GM21619 (cell line): ENCODE measurements at regions not wholly inside any gene's neighbourhood (a gene's known extent, or its start where the extent isn't known, plus 50 kb on each side); places are given as distances from the start of the nearest gene placed in this dataset.

Experiments
- ATAC-seq: cut with Tn5 transposase; IDR thresholded peaks from one replicate; pipeline ENCODE4 v1.9.1; 2021; ENCODE audit not compliant: unreplicated experiment

DNA sequence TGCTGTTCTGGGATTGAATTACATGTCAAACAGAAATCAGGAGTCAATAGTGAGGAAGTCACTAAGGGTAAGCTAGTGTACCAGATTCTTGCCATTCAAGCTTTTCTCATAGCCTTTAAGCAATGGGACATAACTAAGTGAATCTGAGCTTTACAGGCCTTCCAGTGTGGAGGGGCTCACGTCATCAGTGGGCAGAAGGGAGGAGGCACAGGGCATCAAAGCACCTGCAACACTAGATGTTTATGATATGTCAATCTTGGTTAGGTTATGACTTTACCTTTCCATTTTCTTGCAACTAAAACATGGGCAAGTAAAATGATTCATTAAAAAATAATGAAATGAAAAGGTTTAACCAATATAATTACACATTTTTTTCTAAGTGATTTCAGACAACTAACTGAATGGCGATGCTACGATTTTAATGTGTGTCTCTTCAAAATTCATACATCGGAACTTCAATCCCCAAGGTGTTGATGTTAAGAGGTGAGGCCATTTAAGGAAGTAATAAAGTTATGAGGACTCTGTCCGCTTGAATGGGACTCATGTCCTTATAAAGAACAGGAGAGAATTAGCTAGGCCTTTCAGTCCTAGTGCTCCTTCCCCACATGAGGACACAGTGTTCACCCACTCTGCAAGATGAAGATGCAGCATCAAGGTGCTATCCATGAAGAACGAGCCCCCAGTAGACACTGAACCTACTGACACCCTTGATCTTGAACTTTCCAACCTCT lies 1169.2 kb upstream of the NXPH2 start:
- ATAC-seq, result no peak

DNA sequence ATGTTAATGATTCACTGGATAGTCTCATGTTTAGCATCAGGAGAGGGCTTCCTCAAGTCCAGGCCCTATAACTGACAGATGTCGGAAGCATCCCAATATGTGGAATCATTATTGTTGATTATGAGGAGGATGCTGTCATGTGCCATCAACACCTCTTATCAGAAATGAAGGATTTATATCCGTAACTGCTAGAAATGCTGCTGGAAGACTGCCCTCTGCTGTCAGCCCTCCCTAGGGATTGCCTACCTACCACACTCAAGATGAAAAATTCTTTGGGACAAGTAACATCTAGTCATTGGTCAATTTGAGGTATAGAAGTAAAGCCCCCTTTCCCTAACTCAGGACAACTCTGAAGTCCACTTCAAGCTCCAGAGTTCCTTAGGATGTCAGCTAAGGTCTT lies 1166.5 kb upstream of the NXPH2 start:
- no peak for ATAC-seq

DNA sequence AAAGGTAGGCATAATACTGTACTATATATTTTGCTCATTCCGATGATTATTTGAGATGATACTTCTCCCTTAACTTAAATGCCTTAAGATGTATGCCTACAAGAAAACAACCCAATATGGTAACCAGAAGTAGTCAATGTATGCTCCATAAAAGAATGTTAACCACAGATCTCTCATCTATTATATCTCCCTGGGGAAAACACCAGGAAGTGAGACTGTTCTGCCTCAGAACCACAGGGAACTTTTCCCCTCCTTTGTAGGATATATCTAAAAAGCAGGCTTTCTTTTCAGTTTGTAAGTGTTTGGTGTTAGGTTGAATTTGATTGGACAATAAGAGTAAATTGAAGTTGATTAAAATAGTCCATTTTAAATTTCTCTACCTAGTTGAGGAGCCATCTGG lies 1160.5 kb upstream of the NXPH2 start:
- no peak for ATAC-seq

DNA sequence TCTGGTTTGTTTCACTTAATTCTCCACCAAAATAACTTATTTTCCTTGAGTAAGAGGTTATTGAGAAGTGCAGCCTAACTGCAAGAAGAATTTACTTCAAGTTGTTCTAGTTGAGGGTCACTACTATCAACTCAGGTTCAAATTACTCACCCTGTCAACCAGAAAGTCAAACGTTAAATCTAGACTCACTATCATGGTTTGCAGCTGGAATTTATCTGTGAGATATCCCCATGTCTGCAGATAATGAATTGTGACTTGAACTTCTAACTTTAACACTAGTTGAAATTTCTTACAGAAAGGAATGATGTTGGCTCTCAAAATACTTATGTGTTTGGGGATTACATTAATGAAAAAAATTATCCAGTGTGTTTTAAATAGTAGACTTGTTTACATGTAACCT lies 1145.7 kb upstream of the NXPH2 start:
- ATAC-seq, result no peak

DNA sequence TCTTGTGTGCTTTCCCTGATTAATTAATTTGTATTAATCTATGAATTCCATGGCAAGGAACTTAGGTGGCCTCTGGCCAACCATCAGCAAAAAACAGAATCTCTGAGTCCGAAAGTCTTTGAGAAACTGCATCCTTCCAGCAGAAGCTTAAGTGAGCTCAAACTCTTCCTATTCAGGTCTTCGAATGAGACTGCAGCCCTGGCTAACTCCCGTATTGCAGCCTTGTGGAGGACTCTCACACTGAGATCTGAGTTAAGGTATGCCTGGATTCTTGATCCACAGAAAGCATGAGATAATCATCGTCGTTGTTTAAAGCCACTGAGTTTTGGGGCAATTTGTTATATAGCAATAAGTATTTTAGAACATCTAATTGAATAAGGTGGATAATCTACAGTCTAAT lies 1143.9 kb upstream of the NXPH2 start:
- ATAC-seq, result no peak

DNA sequence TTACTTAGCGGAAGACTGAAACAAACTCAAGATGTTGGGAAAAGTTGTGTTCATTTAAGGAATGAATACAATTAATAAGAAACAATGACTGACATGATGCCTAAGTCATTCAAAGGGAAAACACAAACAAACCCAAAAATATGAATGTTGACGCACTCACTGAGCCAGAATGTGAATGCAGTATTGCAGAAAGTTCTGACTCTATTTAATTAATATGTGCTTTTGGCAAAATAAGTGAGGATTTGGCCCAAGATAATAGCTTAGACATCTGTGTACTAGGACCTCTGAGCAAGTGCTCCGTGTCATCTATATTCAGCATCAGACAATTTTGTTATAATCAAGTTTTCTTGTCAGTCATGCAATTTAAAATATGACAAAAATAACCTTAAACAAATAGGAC lies 1138.8 kb upstream of the NXPH2 start:
- ATAC-seq, result no peak

DNA sequence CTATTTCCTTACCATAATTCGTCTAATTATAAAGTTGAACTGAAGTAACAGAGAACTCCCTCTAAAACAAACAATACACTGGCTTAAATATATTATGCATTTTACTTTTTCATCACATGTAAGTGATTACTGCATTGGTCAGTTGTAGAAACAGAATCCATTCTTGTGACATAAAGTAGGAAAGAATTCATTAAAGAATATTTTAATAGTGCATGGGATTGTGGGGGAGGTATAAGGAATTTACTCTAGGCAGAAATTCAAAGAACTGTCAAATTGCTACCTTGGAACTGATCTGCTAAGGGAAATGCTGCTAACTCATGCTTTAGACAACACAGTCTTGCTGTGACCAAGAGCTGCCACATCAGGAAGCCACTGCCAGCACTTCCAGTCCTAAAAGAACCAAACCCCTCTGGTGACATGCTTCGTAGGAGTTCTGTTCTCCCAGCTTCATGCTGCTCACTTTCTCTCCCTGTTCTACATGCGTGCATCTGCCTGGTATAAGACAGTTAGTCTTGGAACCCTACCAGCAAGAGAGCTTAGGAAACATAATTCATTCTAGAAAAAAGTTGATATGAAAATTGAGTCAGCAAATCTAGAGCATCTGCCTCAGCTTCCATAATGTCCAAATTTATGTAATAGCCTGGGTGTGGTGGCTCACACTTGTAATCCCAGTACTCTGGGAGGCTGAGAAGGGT lies 1137.6 kb upstream of the NXPH2 start:
- no peak for ATAC-seq

DNA sequence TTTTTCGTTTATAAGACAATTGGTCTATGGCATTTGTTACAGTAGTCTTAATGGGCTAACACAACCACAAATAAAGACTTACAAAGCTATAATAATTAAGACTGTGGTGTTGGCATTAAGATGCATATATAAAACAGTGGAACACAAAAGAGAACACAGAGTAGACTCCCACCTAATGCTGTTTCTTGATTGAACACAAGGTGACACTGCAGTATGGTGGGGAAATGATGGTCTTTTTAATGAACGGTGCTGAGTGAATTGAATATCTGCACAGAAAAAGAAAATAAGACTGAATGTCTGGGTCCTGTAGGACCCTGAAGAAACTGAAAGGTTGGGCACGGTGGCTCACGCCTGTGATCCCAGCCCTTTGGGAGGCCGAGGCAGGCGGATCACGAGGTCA lies 1136.6 kb upstream of the NXPH2 start:
- no peak for ATAC-seq

DNA sequence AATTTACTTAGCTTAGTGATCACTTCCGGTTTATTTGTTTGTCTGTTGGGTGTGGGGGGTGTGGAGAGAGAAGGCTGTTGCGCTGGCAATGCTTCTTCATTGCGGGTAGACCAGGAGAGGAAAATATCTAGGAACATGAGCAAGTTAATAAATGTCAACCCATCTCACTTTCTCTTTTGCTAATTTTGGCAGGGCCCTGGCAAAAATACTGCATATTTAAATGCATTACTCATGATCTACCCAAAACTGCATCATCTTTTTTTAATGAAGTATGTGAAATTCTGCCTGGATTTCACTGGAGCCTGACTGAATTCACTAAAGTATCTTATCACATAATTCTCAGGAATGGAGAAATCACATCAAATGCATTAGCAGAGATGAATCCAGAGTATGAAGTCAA lies 1131.0 kb upstream of the NXPH2 start:
- ATAC-seq, result no peak

DNA sequence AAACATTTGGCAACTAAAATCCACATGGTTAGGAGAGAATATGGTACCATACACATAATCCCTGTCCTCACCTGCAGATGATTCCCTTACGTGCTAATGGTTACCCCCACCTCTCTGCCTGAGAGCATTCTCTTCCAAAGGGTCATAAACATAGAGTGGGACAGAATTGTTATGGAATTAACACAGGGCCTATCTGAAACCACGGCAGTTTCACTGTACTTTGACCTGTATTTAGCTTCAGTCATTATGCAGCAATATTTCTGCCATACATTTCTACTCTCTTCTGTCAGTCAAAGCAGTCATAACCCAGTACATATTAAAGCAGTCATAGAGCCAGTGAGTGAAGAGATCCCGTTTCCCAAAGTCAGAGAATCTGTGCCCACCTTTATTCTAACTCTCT lies 1128.9 kb upstream of the NXPH2 start:
- ATAC-seq, result no peak

DNA sequence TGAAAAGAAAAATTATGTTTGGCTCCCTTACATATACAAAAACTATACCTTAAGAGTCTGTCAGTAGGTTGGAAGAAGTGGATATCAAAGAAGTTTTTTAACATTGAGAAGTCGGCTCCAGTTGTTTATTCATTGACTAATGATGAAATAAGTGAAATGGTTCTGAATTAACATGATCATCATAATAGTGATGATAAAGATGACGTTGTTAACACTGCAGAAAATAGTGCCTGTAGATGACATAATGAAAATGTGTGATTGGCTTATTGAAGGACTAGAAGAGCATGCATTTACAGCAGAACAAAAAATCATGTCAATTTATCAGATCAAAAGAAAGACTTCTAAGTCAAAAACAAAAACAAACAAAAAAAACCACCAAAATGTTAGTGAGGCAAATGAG lies 1125.4 kb upstream of the NXPH2 start:
- no peak for ATAC-seq

DNA sequence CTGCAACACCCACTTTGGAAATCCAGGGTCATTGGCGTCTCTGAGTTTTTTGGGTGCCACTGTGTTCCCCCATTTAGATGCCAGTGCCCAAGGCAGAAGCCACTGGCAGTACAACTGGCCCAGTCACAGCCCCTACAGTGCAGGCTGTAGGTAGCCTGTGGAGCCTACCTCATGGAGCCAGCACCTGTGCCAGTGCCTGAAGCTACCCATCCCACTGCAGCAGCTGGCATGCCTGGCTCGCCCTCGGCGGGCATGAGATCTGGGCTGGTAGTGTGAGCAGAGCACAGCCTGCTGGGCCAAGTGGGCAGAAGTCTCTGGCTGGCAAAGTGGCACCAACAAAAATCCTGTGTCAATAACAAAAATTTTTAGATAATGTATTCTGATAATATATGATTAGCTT lies 1111.4 kb upstream of the NXPH2 start:
- ATAC-seq, result no peak

DNA sequence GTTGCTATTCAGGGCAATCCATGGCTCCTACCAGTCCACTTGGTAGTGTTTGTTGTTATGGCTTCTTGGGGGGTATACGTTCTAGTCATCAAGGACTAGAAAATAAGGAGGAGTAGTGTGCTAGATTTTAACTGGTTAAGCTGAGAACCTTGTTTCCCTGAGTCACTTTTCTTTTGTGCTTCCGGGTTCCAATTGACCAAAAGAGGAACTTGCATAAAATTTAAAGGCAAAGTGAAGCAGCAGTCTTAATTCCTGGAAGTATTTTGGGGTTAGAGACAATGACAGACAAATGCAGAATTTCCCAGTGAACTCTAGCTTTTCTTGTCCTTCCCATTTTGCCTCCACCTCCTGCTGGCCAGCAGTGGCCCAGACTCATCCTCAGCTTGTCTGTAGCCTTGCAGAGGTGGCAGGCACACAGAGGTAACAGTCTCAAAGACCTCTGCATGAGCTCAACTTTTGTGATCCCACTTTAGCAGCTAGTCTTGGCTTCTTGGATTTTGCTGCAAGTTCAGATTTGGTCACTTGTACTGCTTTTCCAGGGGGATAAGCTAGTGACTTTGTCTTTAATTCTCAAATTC lies 1105.8 kb upstream of the NXPH2 start:
- no peak for ATAC-seq

DNA sequence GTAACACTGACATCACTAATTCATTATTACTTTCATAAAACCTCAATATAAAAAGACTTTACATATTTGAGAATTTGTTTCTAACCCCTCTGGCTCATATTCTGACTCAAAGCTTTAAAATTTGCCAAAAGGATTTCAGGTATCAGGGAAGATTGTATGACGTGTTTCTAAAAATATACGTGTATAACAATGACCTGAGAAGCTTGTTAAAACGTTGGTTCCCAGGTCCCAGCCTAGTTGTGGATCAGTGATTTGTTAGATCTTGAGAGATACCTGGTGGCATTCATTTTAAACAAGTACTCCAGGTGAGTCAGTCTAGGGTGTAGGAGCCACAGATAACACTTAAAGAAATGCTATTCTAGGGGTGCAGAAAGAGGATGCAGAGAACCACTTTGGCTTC lies 1096.8 kb upstream of the NXPH2 start:
- no peak for ATAC-seq

DNA sequence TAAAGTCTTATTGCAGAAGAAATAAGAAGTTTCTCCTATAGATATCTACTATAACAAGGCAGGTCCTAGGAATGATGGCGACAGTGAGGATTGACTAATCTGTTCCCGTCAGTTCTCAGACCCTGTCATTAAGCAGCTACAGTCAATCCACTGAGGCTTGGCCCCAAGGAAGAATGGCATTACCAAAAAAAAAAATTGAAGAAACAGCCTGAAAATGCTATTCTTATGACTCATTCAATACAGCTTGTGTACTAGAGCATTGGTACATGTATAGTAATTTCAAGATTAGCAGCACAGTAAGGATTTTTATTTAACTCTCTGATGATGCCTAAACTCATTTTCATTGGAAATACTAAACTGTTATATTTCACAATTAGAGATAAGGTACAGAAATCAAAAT lies 1096.1 kb upstream of the NXPH2 start:
- no peak for ATAC-seq

DNA sequence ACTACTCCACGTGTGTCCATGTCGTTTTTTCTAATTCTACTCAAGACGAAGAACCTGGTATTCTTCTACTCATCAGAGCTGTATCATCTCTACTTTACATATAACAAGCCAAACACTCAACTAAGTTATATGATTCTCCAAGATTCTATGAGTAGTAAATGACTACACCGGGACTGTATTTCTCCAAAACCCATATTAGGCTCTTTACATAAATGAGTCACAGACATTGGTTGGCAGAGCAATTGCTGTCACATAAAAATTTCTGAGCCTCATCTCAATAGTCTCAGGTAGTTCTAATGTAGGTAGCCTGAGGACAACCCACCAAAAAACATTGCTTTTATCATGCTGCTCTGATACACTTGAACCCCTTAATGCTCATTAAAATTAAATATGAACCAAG lies 1092.3 kb upstream of the NXPH2 start:
- ATAC-seq, result no peak

DNA sequence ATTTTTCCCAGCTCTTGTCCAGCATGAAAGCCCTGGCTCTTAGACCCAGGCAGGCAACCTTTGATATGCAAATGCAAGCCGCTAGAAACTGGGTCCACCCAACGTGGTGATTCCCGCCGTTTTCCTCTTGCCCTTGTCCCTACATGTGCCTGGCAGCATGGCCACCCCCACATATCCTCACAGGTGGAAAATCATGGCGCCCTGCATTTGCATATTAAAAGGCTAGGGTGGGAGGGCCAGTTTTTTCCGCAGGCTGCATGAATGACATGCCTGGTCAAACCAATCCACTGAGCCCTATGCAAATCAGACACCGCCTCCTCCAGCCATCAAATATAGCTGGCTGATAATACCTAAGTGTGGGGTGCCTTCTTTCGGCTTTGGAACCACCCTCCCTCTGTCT lies 1091.8 kb upstream of the NXPH2 start:
- no peak for ATAC-seq

DNA sequence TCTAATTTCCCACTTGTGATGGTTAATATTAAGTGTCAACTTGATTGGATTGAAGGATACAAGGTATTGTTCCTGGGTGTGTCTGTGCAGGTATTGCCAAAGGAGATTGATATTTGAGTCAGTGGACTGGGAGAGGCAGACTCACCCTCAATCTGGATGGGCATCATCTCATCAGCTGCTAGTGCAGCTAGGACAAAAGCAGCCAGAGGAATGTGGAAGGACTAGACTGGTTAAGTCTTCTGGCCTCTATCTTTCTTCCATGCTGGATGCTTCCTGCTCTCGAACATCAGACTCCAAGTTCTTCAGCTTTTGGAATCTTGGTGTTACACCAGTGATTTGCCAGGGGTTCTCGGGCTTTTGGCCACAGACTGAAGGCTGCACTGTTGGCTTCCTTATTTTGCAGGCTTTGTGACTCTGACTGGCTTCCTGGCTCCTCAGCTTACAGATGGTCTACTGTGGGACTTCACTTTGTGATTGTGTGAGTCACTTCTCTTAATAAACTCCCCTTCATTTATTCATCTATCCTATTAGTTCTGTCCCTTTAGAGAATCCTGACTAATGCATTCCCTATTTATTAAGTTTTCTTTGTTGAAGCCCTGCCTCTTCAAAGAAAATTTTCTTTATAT lies 1087.5 kb upstream of the NXPH2 start:
- ATAC-seq, result no peak

DNA sequence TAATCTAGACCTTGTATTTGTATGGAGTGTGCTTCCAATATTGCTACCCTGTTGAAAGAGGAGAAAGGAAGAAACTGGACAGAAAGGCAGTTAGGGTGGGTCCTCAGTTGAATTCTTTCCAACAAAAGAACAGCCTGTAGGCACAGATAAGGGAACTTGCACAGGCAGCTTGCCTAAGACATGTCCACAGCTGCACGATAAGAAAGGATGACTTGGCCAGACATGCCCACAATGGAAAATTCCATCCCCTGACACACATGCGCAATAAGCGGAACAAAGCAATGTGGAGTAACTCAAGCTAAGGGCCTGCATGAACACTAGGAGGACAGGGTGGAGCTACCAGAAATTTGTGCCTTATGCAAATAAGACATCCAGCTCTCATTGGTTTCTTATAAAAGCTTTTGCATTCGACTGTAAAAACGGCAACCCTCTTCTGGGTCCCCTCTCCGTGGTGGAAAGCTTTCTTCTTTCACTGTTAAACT lies 1084.7 kb upstream of the NXPH2 start:
- ATAC-seq, result no peak

DNA sequence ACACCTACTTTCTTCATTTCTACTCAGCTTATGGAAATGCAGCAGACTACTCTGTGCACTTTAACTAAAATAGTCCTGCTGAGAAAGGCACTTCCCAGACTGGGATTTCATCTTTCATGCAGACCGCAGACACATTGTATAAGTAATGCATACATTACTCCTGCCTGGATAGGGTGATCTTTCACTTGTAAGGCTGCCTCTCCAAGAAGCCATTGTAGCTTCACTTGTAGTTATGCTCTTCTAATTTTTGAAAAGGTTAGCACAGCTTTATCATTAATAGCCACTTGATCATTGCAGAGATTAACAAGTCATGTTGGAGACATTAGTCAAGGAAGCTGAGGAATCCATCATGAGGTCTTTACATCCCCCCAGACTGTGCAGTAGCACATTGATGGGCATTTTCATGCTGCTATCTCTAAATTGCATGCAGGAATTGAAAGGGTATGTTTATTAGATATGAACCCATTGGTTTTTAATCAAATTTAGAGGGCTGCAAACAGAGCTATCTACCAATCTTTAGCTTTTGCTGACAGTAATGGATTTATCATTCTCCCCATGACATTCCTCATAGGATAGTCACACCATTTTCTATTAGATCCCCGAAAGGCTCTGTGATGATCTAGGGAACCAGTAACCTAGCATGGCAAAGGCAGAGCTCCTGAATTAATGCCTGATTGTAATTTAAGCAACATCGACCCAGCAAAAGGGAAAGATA lies 1074.7 kb upstream of the NXPH2 start:
- ATAC-seq, result no peak

DNA sequence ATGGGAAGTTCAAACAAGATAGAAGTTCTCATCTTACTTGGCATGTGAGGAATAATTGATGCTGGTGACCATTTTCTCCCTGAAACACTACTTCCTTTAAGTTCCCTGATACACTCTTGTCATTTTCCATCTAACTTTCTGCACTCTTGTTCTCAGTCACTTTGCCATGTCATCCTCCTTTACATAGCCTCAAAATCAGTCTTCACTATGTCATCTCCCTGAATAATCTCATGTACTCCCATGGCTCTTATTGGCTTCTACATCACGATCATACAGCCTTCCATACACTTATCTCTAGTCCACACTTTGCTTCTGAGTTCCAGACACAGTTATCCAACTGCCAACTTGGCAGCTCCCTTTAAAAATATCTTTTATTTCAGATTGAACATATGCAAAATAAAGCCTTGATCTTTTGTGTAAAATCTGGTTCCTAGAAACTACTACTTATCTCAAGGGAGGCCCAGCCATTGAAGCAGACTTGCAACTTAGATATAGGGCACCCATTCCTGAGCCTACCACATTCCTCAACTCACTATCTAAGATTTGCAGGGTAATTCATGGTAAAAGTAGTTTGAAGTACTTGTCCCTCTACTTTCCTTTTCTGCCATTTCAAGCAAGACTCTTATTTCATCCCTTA lies 1070.2 kb upstream of the NXPH2 start:
- ATAC-seq, result no peak
